Mesenchymal stem cell (in vitro differentiated cells and primary cell): ENCODE measurements at regions not wholly inside any gene's neighbourhood (a gene's known extent, or its start where the extent isn't known, plus 50 kb on each side); places are given as distances from the start of the nearest gene placed in this dataset.

Experiments used
- DNase-seq: peaks from one replicate; pipeline ENCODE4 v3.0.0-alpha.2; 2013
- H2AFZ ChIP-seq: one replicate; pipeline ENCODE4 v1.6.1; 2013; ENCODE audit warnings: low read depth, mild to moderate bottlenecking, control low read depth, inconsistent platforms, low read length, moderate library complexity
- H2AK5ac ChIP-seq: 2 replicates; pipeline ENCODE4 v1.6.1; 2013; ENCODE audit warnings: low read length, moderate library complexity, mild to moderate bottlenecking, inconsistent platforms; ENCODE audit not compliant: severe bottlenecking
- H2BK120ac ChIP-seq: one replicate; pipeline ENCODE4 v1.6.1; 2013; ENCODE audit warnings: low read depth, mild to moderate bottlenecking, inconsistent platforms, low read length, moderate library complexity
- H2BK12ac ChIP-seq, 2 experiments: one replicate each; pipeline ENCODE4 v1.6.1; 2013; ENCODE audit warnings: inconsistent platforms in 2 of 2, low read length in 2 of 2, mild to moderate bottlenecking in 2 of 2, moderate library complexity in 2 of 2, control low read depth in 1 of 2
- H2BK15ac ChIP-seq: one replicate; pipeline ENCODE4 v1.6.1; 2013; ENCODE audit warnings: mild to moderate bottlenecking, low read depth, inconsistent platforms; ENCODE audit not compliant: poor library complexity, severe bottlenecking
- H2BK5ac ChIP-seq: 2 replicates; pipeline ENCODE4 v1.6.1; 2013; ENCODE audit warnings: low read depth, mild to moderate bottlenecking, low read length, control low read depth, inconsistent platforms; ENCODE audit not compliant: poor library complexity, severe bottlenecking
- H3K14ac ChIP-seq, 2 experiments: one replicate each; pipeline ENCODE4 v1.6.1; 2013; ENCODE audit warnings: inconsistent platforms in 2 of 2, low read length in 2 of 2, control low read depth in 1 of 2, mild to moderate bottlenecking in 1 of 2, moderate library complexity in 1 of 2
- H3K18ac ChIP-seq, 2 experiments: one replicate each; pipeline ENCODE4 v1.6.1; 2013; ENCODE audit warnings: inconsistent platforms in 2 of 2, low read length in 2 of 2, control low read depth in 1 of 2, low read depth in 1 of 2, mild to moderate bottlenecking in 1 of 2
- H3K23ac ChIP-seq, 2 experiments: one replicate each; pipeline ENCODE4 v1.6.1; 2013; ENCODE audit warnings: inconsistent platforms in 2 of 2, low read length in 2 of 2, mild to moderate bottlenecking in 2 of 2, moderate library complexity in 2 of 2, control low read depth in 1 of 2
- H3K27ac ChIP-seq: 2 replicates; pipeline ENCODE4 v1.5.1; 2013; ENCODE audit warnings: mild to moderate bottlenecking, moderate library complexity, low read length, control low read depth, inconsistent platforms; ENCODE audit not compliant: poor library complexity, severe bottlenecking
- H3K27me3 ChIP-seq, 2 experiments: 2 replicates each; pipeline versions ENCODE4 v1.6.1 to v1.7.0; 2013; ENCODE audit warnings: low read length in 2 of 2, mild to moderate bottlenecking in 2 of 2, moderate library complexity in 2 of 2, control low read depth in 1 of 2, inconsistent platforms in 1 of 2; ENCODE audit not compliant: control insufficient read depth in 1 of 2, insufficient read depth in 1 of 2
- H3K36me3 ChIP-seq, 2 experiments: 2 replicates each; pipeline versions ENCODE4 v1.6.1 to v1.7.0; 2013; ENCODE audit warnings: low read length in 2 of 2, control low read depth in 1 of 2, inconsistent platforms in 1 of 2, low read depth in 1 of 2, mild to moderate bottlenecking in 1 of 2; ENCODE audit not compliant: insufficient read depth in 2 of 2, control insufficient read depth in 1 of 2
- H3K4ac ChIP-seq, 2 experiments: one replicate each; pipeline ENCODE4 v1.6.1; 2013; ENCODE audit warnings: inconsistent platforms in 2 of 2, low read length in 2 of 2, mild to moderate bottlenecking in 2 of 2, moderate library complexity in 2 of 2, control low read depth in 1 of 2, low read depth in 1 of 2
- H3K4me1 ChIP-seq: 2 replicates; pipeline ENCODE4 v1.6.1; 2013; ENCODE audit warnings: low read depth, low read length, control low read depth; ENCODE audit not compliant: control insufficient read depth, insufficient read depth
- H3K4me2 ChIP-seq: 2 replicates; pipeline ENCODE4 v1.6.1; 2013; ENCODE audit warnings: low read length, mild to moderate bottlenecking, inconsistent platforms; ENCODE audit not compliant: poor library complexity, severe bottlenecking
- H3K4me3 ChIP-seq, 2 experiments: 2 replicates each; pipeline versions ENCODE4 v1.5.1 to v1.7.0; 2013; ENCODE audit warnings: low read length in 2 of 2, mild to moderate bottlenecking in 2 of 2, control low read depth in 1 of 2, low read depth in 1 of 2; ENCODE audit not compliant: insufficient read depth in 1 of 2
- H3K79me1 ChIP-seq: replicated peaks from 2 replicates; pipeline ENCODE4 v1.6.1; 2013; ENCODE audit warnings: mild to moderate bottlenecking, control low read depth, low read length, inconsistent platforms; ENCODE audit not compliant: poor library complexity, severe bottlenecking
- H3K9ac ChIP-seq: 2 replicates; pipeline ENCODE4 v1.7.0; 2013; ENCODE audit warnings: mild to moderate bottlenecking, low read length, moderate library complexity
- H3K9me3 ChIP-seq: 2 replicates; pipeline ENCODE4 v1.7.0; 2013; ENCODE audit warnings: mild to moderate bottlenecking, low read length; ENCODE audit not compliant: control insufficient read depth
- H4K8ac ChIP-seq: one replicate; pipeline ENCODE4 v1.6.1; 2013; ENCODE audit warnings: inconsistent platforms, mild to moderate bottlenecking, low read length, moderate library complexity
- H4K91ac ChIP-seq: one replicate; pipeline ENCODE4 v1.6.1; 2013; ENCODE audit warnings: mild to moderate bottlenecking, low read length, inconsistent platforms
- WGBS: methylation state at CpG from one replicate; pipeline ENCODE4 v1.1.7; 2013; ENCODE audit warnings: mixed read lengths; 5-methylcytosine and 5-hydroxymethylcytosine counted together

- H3K4ac ChIP-seq: no peak overlapping the region
- H2BK5ac ChIP-seq: no peak overlapping the region
- no peak overlapping the region for H2BK12ac ChIP-seq
- H3K27ac ChIP-seq: no peak overlapping the region
- WGBS: 39% methylated on average over 4 of the region's 5 CpGs
- H3K27me3 ChIP-seq: no peaks in the 10 kb centered on the region
- H3K9me3 ChIP-seq: no peaks in the 10 kb centered on the region
- H4K91ac ChIP-seq: no peak overlapping the region
- H2BK120ac ChIP-seq: no peak overlapping the region
- no peak overlapping the region for H3K18ac ChIP-seq
- H3K23ac ChIP-seq: no peak overlapping the region
- H2AFZ ChIP-seq: no peak overlapping the region
- no peak overlapping the region for H3K4me2 ChIP-seq
- no peaks in the 10 kb centered on the region for H3K36me3 ChIP-seq
- H3K14ac ChIP-seq: no peak overlapping the region
- no peaks in the 10 kb centered on the region for H3K79me1 ChIP-seq
- no peak overlapping the region for H2AK5ac ChIP-seq
- H3K4me1 ChIP-seq: no peaks in the 10 kb centered on the region
- no peak for DNase-seq
- no peak overlapping the region for H3K9ac ChIP-seq
- no peak overlapping the region for H3K4me3 ChIP-seq
- H2BK15ac ChIP-seq: no peak overlapping the region
- H4K8ac ChIP-seq: no peak overlapping the region
Measured at GRCh38 chr16:52597772-52598483, 51.0 kb upstream of the TOX3 start.

DNA sequence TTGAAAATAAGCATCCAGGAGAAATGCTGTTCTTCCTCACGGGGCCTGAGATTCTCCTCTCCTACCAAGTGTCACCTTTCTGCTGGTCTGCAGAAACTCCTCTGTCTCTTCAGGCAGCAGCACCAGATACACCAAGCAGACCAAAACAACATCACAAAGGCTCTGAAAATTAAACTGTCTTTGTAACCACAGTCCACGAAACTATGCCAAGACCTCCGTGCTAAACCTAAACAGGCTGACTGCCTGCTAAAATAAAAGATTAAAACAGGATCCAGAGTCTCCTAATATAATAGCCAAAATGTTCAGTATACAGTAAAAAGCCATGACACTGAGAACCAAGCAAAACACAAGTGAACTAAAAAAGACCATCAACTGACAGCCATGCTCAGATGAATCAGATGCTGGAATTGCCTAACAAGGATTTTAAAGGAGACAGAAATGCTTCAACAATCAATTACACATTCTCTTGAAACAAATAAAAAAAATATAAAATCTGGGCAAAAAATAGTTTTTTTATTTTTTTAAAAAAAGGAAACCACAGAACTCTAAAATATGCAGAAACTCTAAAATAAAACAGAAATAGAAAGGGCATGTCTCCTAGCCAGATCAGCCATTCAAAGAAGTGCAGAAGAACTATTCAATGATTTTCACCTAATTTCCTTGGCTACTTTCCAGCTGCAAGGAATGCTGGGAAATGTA is 50.3 kb upstream of the TOX3 start:
- 69% methylated on average over 3 of the region's 3 CpGs for WGBS
- no peak overlapping the region for H2BK12ac ChIP-seq
- no peak overlapping the region for H4K91ac ChIP-seq

More for the DNA sequence above, 50.3 kb upstream of the TOX3 start:
- H3K9me3 ChIP-seq: no peaks in the 10 kb centered on the region
- no peak overlapping the region for H3K18ac ChIP-seq
- no peak overlapping the region for H3K23ac ChIP-seq
- H3K4me3 ChIP-seq: no peak overlapping the region
- no peak overlapping the region for H2AFZ ChIP-seq
- no peak overlapping the region for H3K4me2 ChIP-seq
- H3K27me3 ChIP-seq: no peaks in the 10 kb centered on the region
- no peak overlapping the region for H3K4ac ChIP-seq
- no peak overlapping the region for H2AK5ac ChIP-seq
- DNase-seq: no peak
- no peak overlapping the region for H3K14ac ChIP-seq
- no peaks in the 10 kb centered on the region for H3K4me1 ChIP-seq
- no peaks in the 10 kb centered on the region for H3K36me3 ChIP-seq
- H3K27ac ChIP-seq: no peak overlapping the region
- H4K8ac ChIP-seq: no peak overlapping the region
- H2BK120ac ChIP-seq: no peak overlapping the region
- no peak overlapping the region for H2BK5ac ChIP-seq
- no peak overlapping the region for H2BK15ac ChIP-seq
- H3K9ac ChIP-seq: no peak overlapping the region
- no peaks in the 10 kb centered on the region for H3K79me1 ChIP-seq
